Osteoblast (primary cell): ENCODE measurements at regions not wholly inside any gene's neighbourhood (a gene's known extent, or its start where the extent isn't known, plus 50 kb on each side); places are given as distances from the start of the nearest gene placed in this dataset.
A peak's percentile ranks its signal among the peaks of the same experiment; 100 is the strongest.

Experiments
- DNase-seq: peaks from one replicate; pipeline ENCODE4 v3.0.0; 2011; ENCODE audit warnings: low spot score, mixed read lengths; ENCODE audit not compliant: insufficient read length; ENCODE audit errors: missing footprints
- H2AFZ ChIP-seq: 2 replicates; pipeline ENCODE4 v1.6.0; 2011; ENCODE audit warnings: mild to moderate bottlenecking, low read length
- H3K27ac ChIP-seq: 2 replicates; pipeline ENCODE4 v1.5.1; 2011; ENCODE audit warnings: mild to moderate bottlenecking, low read depth, low read length, moderate library complexity
- H3K27me3 ChIP-seq: 2 replicates; pipeline ENCODE4 v1.6.0; 2012; ENCODE audit warnings: mild to moderate bottlenecking, control low read depth, inconsistent platforms, low read length, moderate library complexity; ENCODE audit not compliant: insufficient read depth
- H3K36me3 ChIP-seq: 2 replicates; pipeline ENCODE4 v1.5.1; 2011; ENCODE audit warnings: mild to moderate bottlenecking, low read length, control low read depth, moderate library complexity; ENCODE audit not compliant: insufficient read depth
- H3K4me1 ChIP-seq: 2 replicates; pipeline ENCODE4 v1.5.1; 2011; ENCODE audit warnings: mild to moderate bottlenecking, low read length, control low read depth, moderate library complexity; ENCODE audit not compliant: insufficient read depth
- H3K4me2 ChIP-seq: 2 replicates; pipeline ENCODE4 v1.6.0; 2011; ENCODE audit warnings: mild to moderate bottlenecking, low read length; ENCODE audit not compliant: insufficient read depth
- H3K4me3 ChIP-seq: fragments of 200-600 bp; sonication (generic); 3 replicates; pipeline ENCODE4 v1.5.1; 2012; ENCODE audit warnings: mild to moderate bottlenecking, low read length, inconsistent platforms; ENCODE audit not compliant: insufficient read depth
- H3K79me2 ChIP-seq: 2 replicates; pipeline ENCODE4 v1.6.0; 2012; ENCODE audit warnings: mild to moderate bottlenecking, low read length, control low read depth, inconsistent platforms; ENCODE audit not compliant: insufficient read depth
- H3K9me3 ChIP-seq: 2 replicates; pipeline ENCODE4 v1.5.1; 2011; ENCODE audit warnings: low read depth, low read length, control low read depth
- H4K20me1 ChIP-seq: 2 replicates; pipeline ENCODE4 v1.6.0; 2012; ENCODE audit warnings: mild to moderate bottlenecking, low read length, control low read depth; ENCODE audit not compliant: insufficient read depth
- TF ChIP-seq, protein P1 (sequence below): IDR thresholded peaks from 2 replicates; pipeline ENCODE4 v1.5.1; 2011; ENCODE audit warnings: mild to moderate bottlenecking, low read depth, low read length, moderate library complexity; ENCODE audit errors: extremely low read depth

- Histone ChIP-seq H2AFZ (no peak overlapping the region), H3K9me3 (no peaks in the 10 kb centered on the region), H3K27me3 (no peaks in the 10 kb centered on the region), H3K27ac (no peak overlapping the region), H3K79me2 (no peaks in the 10 kb centered on the region), H3K4me1 (peaks cover 27% of the 10 kb centered on the region), H3K4me2 (no peak overlapping the region), H4K20me1 (no peaks in the 10 kb centered on the region), H3K36me3 (no peaks in the 10 kb centered on the region), H3K4me3 (no peak overlapping the region)
- no peak for DNase-seq
- TF ChIP-seq, protein P1, sequence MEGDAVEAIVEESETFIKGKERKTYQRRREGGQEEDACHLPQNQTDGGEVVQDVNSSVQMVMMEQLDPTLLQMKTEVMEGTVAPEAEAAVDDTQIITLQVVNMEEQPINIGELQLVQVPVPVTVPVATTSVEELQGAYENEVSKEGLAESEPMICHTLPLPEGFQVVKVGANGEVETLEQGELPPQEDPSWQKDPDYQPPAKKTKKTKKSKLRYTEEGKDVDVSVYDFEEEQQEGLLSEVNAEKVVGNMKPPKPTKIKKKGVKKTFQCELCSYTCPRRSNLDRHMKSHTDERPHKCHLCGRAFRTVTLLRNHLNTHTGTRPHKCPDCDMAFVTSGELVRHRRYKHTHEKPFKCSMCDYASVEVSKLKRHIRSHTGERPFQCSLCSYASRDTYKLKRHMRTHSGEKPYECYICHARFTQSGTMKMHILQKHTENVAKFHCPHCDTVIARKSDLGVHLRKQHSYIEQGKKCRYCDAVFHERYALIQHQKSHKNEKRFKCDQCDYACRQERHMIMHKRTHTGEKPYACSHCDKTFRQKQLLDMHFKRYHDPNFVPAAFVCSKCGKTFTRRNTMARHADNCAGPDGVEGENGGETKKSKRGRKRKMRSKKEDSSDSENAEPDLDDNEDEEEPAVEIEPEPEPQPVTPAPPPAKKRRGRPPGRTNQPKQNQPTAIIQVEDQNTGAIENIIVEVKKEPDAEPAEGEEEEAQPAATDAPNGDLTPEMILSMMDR: no peak
These were observed 75.3 kb upstream of the CCN6 start for GRCh38 chr6:111978532-111979149.

GRCh38 chr6:111979633-111980032 lies 74.3 kb upstream of the CCN6 start:
- no peak overlapping the region for H2AFZ ChIP-seq
- H3K9me3 ChIP-seq: no peaks in the 10 kb centered on the region
- H3K27me3 ChIP-seq: no peaks in the 10 kb centered on the region
- H4K20me1 ChIP-seq: no peaks in the 10 kb centered on the region
- no peak for DNase-seq
- TF ChIP-seq, protein P1: no peak
- peaks cover 18% of the 10 kb centered on the region for H3K4me1 ChIP-seq
- no peak overlapping the region for H3K4me3 ChIP-seq
- no peak overlapping the region for H3K27ac ChIP-seq
- H3K4me2 ChIP-seq: no peak overlapping the region
- no peaks in the 10 kb centered on the region for H3K79me2 ChIP-seq
- no peaks in the 10 kb centered on the region for H3K36me3 ChIP-seq

GRCh38 chr6:111980143-111980542 lies 73.8 kb upstream of the CCN6 start:
- Histone ChIP-seq H2AFZ (no peak overlapping the region), H3K79me2 (no peaks in the 10 kb centered on the region), H4K20me1 (no peaks in the 10 kb centered on the region), H3K27me3 (no peaks in the 10 kb centered on the region), H3K27ac (peak overlapping the region; percentile 58), H3K4me2 (no peak overlapping the region), H3K4me3 (no peak overlapping the region), H3K4me1 (peaks cover 22% of the 10 kb centered on the region), H3K9me3 (no peaks in the 10 kb centered on the region), H3K36me3 (no peaks in the 10 kb centered on the region)
- TF ChIP-seq, protein P1: no peak
- DNase-seq: no peak

DNA sequence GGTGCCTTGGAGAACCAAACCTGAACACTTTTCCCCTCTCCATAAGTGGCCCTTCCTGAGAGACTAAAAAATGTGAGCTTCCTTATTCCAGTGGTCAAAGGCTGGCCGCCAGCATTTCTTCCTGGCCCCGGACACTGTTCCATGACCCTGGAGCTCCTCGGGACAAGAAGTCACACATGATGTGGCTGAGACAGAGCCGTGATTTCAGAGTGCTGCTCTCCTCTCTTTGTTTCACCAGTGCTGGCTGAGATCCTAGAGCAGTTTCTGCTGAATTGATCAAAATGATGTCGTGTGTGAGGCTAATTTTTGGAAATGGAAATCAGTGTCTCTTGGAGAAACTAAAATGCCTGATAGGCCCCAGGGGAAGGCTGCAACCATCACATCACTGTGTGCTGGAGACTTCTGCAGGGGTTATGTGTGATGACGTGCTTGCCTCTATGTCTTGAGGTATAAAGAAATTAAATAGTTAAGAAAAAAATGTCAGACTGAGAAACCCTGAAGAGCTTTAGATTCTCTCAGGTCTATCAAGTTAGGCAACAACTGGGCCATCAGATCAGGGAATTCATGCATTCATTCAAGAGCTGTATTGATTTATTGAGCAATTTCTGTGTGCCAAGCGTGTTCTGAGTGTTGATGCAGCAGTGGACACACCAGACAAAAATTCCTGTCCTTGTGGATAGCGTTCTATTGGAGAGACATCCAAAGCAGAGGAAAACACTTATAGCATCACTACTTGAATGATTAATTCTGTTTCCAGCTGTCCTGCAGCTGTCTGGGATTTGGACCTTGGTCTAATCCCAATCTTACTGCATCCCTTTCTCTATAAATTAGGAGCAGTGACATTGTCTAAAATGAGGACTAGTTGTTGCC lies 72.7 kb upstream of the CCN6 start:
- Histone ChIP-seq H3K79me2 (no peaks in the 10 kb centered on the region), H3K4me1 (peaks cover 28% of the 10 kb centered on the region), H2AFZ (peak overlapping the region; percentile 52), H3K9me3 (no peaks in the 10 kb centered on the region), H3K36me3 (no peaks in the 10 kb centered on the region), H3K27ac (peak overlapping the region; percentile 58), H3K27me3 (no peaks in the 10 kb centered on the region), H3K4me2 (no peak overlapping the region), H3K4me3 (no peak overlapping the region), H4K20me1 (no peaks in the 10 kb centered on the region)
- TF ChIP-seq, protein P1: no peak
- DNase-seq: no peak
